Suppressor macrophage treated with lipopolysaccharide for 1 hour (primary cell): ENCODE measurements at regions not wholly inside any gene's neighbourhood (a gene's known extent, or its start where the extent isn't known, plus 50 kb on each side); places are given as distances from the start of the nearest gene placed in this dataset.

Experiments
- DNase-seq, 3 donors: peaks; one replicate each; pipeline ENCODE4 v3.0.0-alpha.2; 2020 to 2022

DNA sequence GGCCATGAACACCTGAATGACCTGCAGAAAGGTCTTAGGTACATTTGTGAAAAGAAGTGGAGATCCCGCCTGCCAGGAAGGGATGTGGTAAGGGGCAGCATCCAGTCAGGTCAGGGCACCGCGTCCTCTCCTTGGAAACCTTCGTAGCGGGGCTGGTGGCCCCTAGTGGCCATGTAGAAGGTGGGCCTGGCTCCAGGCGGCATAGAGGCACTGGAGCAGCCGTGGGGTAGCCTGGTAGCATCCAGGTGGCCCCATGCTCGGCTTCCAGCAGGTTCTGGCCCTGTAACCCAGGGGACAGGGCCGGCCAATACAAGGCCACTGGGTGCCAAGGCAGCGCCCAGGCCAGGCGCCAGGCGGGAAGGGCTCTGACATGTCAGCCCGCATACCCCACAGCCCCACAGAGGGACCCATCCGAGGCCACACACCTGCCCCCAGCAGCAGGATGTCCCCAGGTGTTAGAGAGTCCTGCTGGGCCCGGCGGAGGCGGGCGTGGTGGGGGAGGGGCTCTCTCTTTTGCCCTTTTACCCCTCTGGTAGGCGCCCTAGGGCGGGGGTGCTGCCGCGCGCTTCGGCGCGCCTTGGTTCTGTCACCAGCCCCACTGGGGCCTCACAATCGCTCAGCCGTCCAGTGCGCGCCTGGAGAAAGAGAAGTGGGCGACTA lies 58.3 kb upstream of the SPATA31E1 start:
- no peak for DNase-seq

- DNase-seq, result no peak
Observed at GRCh38 chr9:87824886-87825285, 57.8 kb upstream of the SPATA31E1 start.

GRCh38 chr9:87826331-87826730 lies 56.3 kb upstream of the SPATA31E1 start:
- no peak for DNase-seq

- DNase-seq, result no peak
Observed at GRCh38 chr9:87827341-87827740, 55.3 kb upstream of the SPATA31E1 start.

GRCh38 chr9:87829756-87830155 lies 52.9 kb upstream of the SPATA31E1 start:
- DNase-seq, result no peak

DNA sequence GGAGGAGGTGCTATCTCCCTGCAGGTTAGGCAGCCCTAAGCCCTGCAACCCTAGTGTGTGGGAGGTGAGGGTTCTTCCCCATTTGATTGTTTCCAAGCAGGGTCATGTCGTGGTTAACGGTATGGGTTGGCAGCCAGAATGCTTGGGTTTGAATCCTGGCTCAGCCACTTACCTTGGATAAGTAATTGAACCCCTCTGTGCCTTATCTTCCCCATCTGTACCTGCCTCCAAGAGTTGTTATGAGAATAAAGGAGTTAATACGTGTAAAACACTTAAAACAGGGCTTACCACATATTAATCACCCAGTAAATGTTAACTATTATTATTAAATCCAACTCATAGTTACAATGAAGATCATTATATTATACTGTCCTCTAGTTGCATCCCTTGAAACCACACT lies 52.2 kb upstream of the SPATA31E1 start:
- peak in 2 of 3 donors; percentile 22 to 36 for DNase-seq

DNA sequence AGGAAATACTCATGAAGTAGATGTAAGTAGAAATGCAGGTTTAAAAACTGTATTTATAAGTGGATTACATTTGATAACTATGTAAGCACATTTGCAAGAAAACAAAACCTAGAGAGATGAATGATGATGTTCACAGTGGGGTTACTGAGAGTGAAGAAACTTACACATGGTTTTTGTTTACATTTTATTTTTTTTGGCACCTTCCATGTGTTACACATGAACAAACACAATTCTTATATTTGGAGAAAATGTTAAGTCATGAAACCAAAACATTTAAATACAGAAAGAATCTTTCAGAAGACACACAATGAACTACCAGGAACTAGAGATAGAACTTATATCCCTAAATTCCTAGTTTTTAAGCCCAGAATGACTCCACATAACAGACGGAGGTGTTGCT lies 51.5 kb upstream of the SPATA31E1 start:
- DNase-seq, result no peak
